Common myeloid progenitor, CD34-positive (primary cell): ENCODE measurements at regions not wholly inside any gene's neighbourhood (a gene's known extent, or its start where the extent isn't known, plus 50 kb on each side); places are given as distances from the start of the nearest gene placed in this dataset.

Source experiments
- CTCF ChIA-PET: fragments of 350-600 bp; sonication (Branson Sonifier 250); formaldehyde crosslinking; loops from one replicate; lab custom pipeline; 2021; ENCODE audit warnings: antibody characterized with exemption; lab: Charles Lee
- POLR2A ChIA-PET: fragments of 350-600 bp; sonication (Branson Sonifier 250); formaldehyde crosslinking; loops from one replicate; lab custom pipeline; 2021; ENCODE audit warnings: antibody characterized with exemption; lab: Charles Lee
- DNase-seq, 3 donors: peaks; one replicate each; pipeline versions ENCODE4 v3.0.0 to v3.0.0-alpha.2; 2013
- H3K27ac ChIP-seq, 2 experiments: 1 replicate in 1 of 2; 2 replicates in 1 of 2; pipeline ENCODE4 v1.7.0; 2013; ENCODE audit warnings: inconsistent platforms in 2 of 2, low read length in 2 of 2, mild to moderate bottlenecking in 2 of 2, low read depth in 1 of 2, moderate library complexity in 1 of 2; ENCODE audit not compliant: severe bottlenecking in 2 of 2, insufficient read depth in 1 of 2, poor library complexity in 1 of 2
- H3K27me3 ChIP-seq, 5 experiments: replicated peaks in 2 of 5; 1 replicate in 3 of 5; 2 replicates in 2 of 5; pipeline versions ENCODE4 v1.6.1 to v1.7.0; 2013; ENCODE audit warnings: low read length in 4 of 5, mild to moderate bottlenecking in 2 of 5, moderate library complexity in 2 of 5, inconsistent platforms in 1 of 5; ENCODE audit not compliant: insufficient read depth in 5 of 5, control insufficient read depth in 4 of 5
- H3K36me3 ChIP-seq, 4 experiments: 1 replicate in 2 of 4; 2 replicates in 2 of 4; pipeline versions ENCODE4 v1.6.1 to v1.7.0; 2013; ENCODE audit warnings: low read length in 3 of 4, control low read depth in 1 of 4, mild to moderate bottlenecking in 1 of 4; ENCODE audit not compliant: control insufficient read depth in 4 of 4, insufficient read depth in 4 of 4
- H3K4me1 ChIP-seq, 4 experiments: 1 replicate in 3 of 4; 2 replicates in 1 of 4; pipeline versions ENCODE4 v1.6.1 to v1.7.1; 2013; ENCODE audit warnings: low read length in 3 of 4, mild to moderate bottlenecking in 3 of 4, control low read depth in 1 of 4, inconsistent platforms in 1 of 4, moderate library complexity in 1 of 4; ENCODE audit not compliant: control insufficient read depth in 4 of 4, insufficient read depth in 4 of 4; ENCODE audit errors: control extremely low read depth in 1 of 4
- H3K4me3 ChIP-seq, 7 experiments: 1 replicate in 4 of 7; 2 replicates in 3 of 7; pipeline versions ENCODE4 v1.5.1 to v1.7.0; 2013; ENCODE audit warnings: mild to moderate bottlenecking in 7 of 7, low read length in 6 of 7, moderate library complexity in 6 of 7, inconsistent platforms in 2 of 7, low read depth in 2 of 7, control low read depth in 1 of 7; ENCODE audit not compliant: insufficient read depth in 4 of 7, control insufficient read depth in 1 of 7; ENCODE audit errors: extremely low read depth in 1 of 7
- H3K9me3 ChIP-seq, 5 experiments: 1 replicate in 4 of 5; 2 replicates in 1 of 5; pipeline versions ENCODE4 v1.6.1 to v1.7.1; 2013; ENCODE audit warnings: low read length in 4 of 5, mild to moderate bottlenecking in 2 of 5, inconsistent platforms in 1 of 5, low read depth in 1 of 5, moderate library complexity in 1 of 5; ENCODE audit not compliant: control insufficient read depth in 4 of 5, insufficient read depth in 2 of 5; ENCODE audit errors: control extremely low read depth in 1 of 5
- WGBS: methylation state at CpG from one replicate; pipeline ENCODE4 v1.1.5; 2013; ENCODE audit not compliant: insufficient coverage; 5-methylcytosine and 5-hydroxymethylcytosine counted together

DNA sequence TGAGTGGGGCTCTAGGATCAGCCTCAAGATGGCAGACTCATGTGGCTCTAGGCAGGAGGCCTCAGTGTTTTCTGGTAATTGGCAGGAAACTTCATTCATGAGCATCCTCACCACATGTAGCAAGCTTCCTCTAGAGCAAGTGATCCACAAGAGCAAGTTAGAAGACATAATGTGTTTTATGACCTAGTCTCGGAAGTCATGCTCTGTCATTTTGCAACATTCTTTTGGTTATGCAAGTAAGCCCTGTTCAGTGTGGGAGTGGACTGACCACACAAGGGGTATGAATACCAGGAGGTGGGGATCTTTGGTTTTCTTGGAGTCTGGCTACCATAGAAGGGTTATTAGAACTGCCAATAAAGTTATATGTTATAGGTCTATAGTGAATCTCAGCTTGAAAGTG, 66.8 kb upstream of the STK39 start:
- DNase-seq = no peak
- no peaks in the 10 kb centered on the region for H3K27me3 ChIP-seq
- ChIA-PET CTCF (interaction anchor here (0.8 kb wide), 1 partner anchor 23 kb away, joined by 3 read pairs; no protein-coding TSS in a partner anchor), POLR2A (interaction anchor here (0.5 kb wide), 1 partner anchor 145 kb away, joined by 4 read pairs; no protein-coding TSS in a partner anchor)
- 100% methylated on average over 1 of the region's 1 CpG for WGBS
- no peaks in the 10 kb centered on the region for H3K4me1 ChIP-seq
- H3K9me3 ChIP-seq = peaks cover 0 to 8% (median 0%) of the 10 kb centered on the region in 5 experiments
- no peak overlapping the region for H3K27ac ChIP-seq
- H3K4me3 ChIP-seq = no peak overlapping the region
- no peaks in the 10 kb centered on the region for H3K36me3 ChIP-seq

DNA sequence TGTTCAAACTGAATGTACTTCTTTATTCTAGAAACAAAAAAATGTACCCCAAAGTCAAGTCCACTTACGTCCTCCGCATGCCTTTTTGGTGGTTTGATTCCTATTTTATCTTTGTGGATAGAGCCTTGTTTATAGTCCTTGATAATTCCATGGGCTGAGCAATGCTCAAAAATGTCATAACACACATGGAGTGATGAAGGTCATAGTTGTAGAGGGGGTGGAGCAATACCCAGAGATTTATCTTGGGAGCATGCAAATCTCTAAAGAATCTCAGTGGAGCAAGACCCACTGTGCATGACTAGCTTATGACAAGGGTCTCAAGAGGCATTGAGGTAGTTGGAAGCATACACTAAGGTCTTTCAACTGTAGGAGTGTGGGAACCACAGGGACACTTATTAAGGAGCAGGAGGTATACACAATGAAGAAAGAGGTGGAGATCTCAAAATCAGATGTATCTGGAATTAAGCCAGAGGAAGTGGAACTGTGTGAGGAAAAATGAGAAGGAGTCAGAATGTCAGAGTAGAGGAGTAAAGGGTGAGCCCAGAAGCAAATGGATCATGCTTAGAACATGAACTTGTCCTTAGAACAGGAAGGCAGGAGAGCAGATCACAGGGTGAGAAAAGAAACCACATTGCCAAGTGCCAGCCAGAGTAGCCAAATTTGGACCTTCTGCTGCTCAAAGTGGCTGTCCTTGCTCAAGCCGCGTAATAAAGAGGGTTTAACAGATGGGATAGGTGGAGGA, 68.1 kb upstream of the STK39 start:
- no peak overlapping the region for H3K4me3 ChIP-seq
- WGBS = 100% methylated on average over 2 of the region's 4 CpGs
- H3K36me3 ChIP-seq = no peaks in the 10 kb centered on the region
- H3K27ac ChIP-seq = no peak overlapping the region
- CTCF ChIA-PET = no interaction called here
- peaks cover 0 to 6% (median 0%) of the 10 kb centered on the region in 5 experiments for H3K9me3 ChIP-seq
- POLR2A ChIA-PET = no interaction called here
- no peaks in the 10 kb centered on the region for H3K27me3 ChIP-seq
- DNase-seq = no peak
- H3K4me1 ChIP-seq = no peaks in the 10 kb centered on the region

DNA sequence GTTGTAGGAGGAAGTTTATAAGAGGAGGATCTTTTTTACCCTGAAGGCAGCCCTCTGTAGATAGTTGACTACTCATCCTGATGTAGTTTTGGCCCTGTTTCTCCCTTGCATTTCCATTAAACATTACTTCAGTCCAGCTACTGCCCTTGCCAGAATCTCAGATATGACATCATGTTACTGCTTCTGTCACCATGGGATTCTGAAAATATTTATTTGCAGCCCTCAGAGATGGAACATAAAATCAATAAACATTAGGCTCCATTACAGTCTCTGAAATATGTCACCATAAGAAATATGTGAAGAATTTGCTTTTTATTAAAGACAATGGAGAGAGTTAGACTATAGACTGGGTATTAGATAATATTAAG, 68.7 kb upstream of the STK39 start:
- POLR2A ChIA-PET = no interaction called here
- Histone ChIP-seq H3K27ac (no peak overlapping the region), H3K36me3 (no peaks in the 10 kb centered on the region), H3K4me1 (no peaks in the 10 kb centered on the region), H3K27me3 (no peaks in the 10 kb centered on the region), H3K4me3 (no peak overlapping the region), H3K9me3 (peaks cover 0 to 6% (median 0%) of the 10 kb centered on the region in 5 experiments)
- CTCF ChIA-PET = no interaction called here
- DNase-seq = no peak

DNA sequence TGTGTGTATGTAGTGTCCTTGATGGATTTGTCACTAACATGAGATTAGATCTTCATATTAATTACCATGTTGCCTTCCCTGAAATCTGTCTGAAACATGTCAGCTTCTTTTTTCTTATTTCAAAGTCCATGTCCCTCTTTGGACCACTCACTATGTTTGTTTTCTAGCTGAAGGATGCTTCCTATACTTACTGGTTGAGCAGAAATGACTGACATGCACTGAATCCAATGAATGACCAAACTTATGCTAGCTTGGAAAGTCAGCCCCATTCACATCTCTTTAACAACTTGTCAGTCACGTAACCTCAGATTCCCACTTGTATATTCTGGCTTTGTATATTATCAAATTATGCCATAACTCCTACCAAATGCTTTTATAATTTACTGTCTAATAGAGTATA, 69.9 kb upstream of the STK39 start:
- no peak overlapping the region for H3K27ac ChIP-seq
- no peaks in the 10 kb centered on the region for H3K27me3 ChIP-seq
- no peak overlapping the region for H3K4me3 ChIP-seq
- ChIA-PET CTCF (no interaction called here), POLR2A (no interaction called here)
- H3K4me1 ChIP-seq = no peaks in the 10 kb centered on the region
- no peaks in the 10 kb centered on the region for H3K36me3 ChIP-seq
- no CpG with 5 or more reads among the region's 1 CpG for WGBS
- no peak for DNase-seq
- H3K9me3 ChIP-seq = peaks cover 0 to 4% (median 0%) of the 10 kb centered on the region in 5 experiments

DNA sequence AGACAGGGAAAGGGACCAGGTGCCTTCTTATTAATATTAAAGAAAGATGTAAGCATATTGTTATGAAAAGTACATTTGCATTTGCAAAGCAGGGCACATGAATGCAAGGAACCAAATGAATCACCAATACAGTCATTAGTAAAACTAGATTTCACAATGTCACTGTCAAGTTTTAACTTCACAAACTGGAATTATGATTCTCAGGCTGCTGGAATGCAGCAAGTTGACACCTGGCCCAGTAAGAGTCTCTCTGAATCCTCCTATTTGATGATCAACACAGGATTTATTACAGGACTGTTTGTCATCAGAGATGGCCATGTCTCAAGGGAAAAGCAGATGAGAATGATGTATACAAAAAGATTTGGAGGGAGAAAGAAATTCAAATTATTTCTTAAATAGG, 72.9 kb upstream of the STK39 start:
- H3K27me3 ChIP-seq = no peaks in the 10 kb centered on the region
- H3K4me1 ChIP-seq = no peaks in the 10 kb centered on the region
- no peak overlapping the region for H3K27ac ChIP-seq
- CTCF ChIA-PET = interaction anchor here (1.1 kb wide), 1 partner anchor 12 kb away, joined by 5 read pairs; no protein-coding TSS in a partner anchor
- H3K36me3 ChIP-seq = no peaks in the 10 kb centered on the region
- no peak overlapping the region for H3K4me3 ChIP-seq
- DNase-seq = no peak
- POLR2A ChIA-PET = no interaction called here
- H3K9me3 ChIP-seq = no peaks in the 10 kb centered on the region

DNA sequence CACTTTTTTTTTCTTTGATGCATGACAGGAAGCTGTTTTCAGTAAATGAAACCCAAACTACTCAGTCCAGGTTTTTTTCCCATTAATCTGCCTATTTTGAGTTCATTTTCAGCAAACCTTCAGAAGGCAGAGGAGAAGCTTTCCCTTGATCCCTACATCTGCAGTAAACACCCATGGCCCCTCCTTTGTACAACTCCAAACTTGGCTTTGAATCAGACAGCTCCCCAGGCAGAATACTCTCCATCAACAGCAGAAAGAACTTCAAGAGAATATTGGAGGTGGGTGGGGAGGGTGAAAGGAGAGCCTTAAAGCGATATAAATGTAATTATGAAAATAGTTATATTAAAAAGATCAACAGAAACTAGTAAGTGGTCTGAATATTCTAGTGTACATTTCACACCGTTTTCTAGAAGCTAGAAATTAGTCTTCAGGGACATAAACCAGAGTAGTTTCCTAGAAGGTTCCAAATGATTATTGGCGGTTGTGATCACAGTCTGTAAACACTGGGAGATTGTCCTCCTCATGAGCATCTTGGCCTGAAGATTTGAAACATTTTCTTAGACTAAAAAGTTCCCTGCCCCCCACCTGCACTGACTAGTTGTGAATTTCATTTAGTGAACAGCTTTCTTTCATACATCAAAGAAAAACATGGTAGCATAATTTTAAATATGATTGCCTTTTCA, 75.1 kb upstream of the STK39 start:
- CTCF ChIA-PET = no interaction called here
- Histone ChIP-seq H3K36me3 (no peaks in the 10 kb centered on the region), H3K27me3 (no peaks in the 10 kb centered on the region), H3K4me1 (no peaks in the 10 kb centered on the region), H3K27ac (no peak overlapping the region), H3K9me3 (no peaks in the 10 kb centered on the region), H3K4me3 (no peak overlapping the region)
- DNase-seq = no peak
- WGBS = 91% methylated on average over 2 of the region's 3 CpGs
- POLR2A ChIA-PET = no interaction called here

DNA sequence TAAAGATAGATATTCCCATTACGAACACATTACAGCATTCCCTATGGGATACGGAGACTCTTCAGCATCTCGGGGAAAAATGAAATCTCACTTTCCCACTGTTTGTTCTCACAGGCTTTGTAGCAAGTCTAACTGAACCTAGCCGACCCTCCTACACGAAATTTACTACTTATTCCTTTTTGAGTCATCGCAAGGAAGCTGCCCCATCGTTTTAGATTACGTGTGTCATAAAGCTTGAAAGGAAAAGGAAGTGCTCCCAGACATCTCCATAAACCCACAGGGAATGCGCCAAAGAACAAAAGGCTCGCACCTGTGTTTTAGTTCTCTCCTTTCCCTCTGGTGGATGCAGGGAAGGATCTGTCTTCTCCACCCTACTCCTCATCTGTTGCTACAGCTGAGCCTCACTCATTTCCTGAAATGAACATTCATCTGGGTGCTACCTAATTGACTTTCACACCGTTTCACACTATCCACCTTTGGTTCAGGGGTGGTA, 76.2 kb upstream of the STK39 start:
- 90% methylated on average over 10 of the region's 11 CpGs for WGBS
- no peaks in the 10 kb centered on the region for H3K4me1 ChIP-seq
- DNase-seq = no peak
- ChIA-PET POLR2A (no interaction called here), CTCF (interaction anchor here (1.5 kb wide), 1 partner anchor 23 kb away, joined by 5 read pairs; no protein-coding TSS in a partner anchor)
- no peak overlapping the region for H3K27ac ChIP-seq
- no peaks in the 10 kb centered on the region for H3K27me3 ChIP-seq
- H3K9me3 ChIP-seq = peaks cover 0 to 5% (median 4%) of the 10 kb centered on the region in 5 experiments
- H3K4me3 ChIP-seq = no peak overlapping the region
- H3K36me3 ChIP-seq = no peaks in the 10 kb centered on the region
